BE2C (cell line): ENCODE measurements at regions not wholly inside any gene's neighbourhood (a gene's known extent, or its start where the extent isn't known, plus 50 kb on each side); places are given as distances from the start of the nearest gene placed in this dataset.

ENCODE experiments used
- DNase-seq: peaks from one replicate; pipeline ENCODE4 v3.0.0-alpha.2; 2020
- H3K27me3 ChIP-seq: fragments of 250-450 bp; sonication (Bioruptor Pico); 2 replicates; pipeline ENCODE4 v1.5.1; 2020; ENCODE audit warnings: mild to moderate bottlenecking
- H3K36me3 ChIP-seq: fragments of 250-450 bp; sonication (Bioruptor Pico); 2 replicates; pipeline ENCODE4 v1.5.1; 2020; ENCODE audit warnings: mild to moderate bottlenecking
- H3K4me1 ChIP-seq: fragments of 250-450 bp; sonication (Bioruptor Pico); 2 replicates; pipeline ENCODE4 v1.5.1; 2020
- H3K4me3 ChIP-seq: 2 replicates; pipeline ENCODE4 v1.5.1; 2011; ENCODE audit warnings: low read depth, low read length
- H3K9me3 ChIP-seq: fragments of 250-450 bp; sonication (Bioruptor Pico); 2 replicates; pipeline ENCODE4 v1.5.1; 2020
- CTCF ChIP-seq: IDR thresholded peaks from 2 replicates; pipeline ENCODE4 v1.5.1; 2012; ENCODE audit warnings: mild to moderate bottlenecking, low read depth, low read length

GRCh38 chr10:118508863-118509262, 86.6 kb downstream of the PRLHR start:
- DNase-seq, result no peak
- Histone ChIP-seq H3K9me3 (no peaks in the 10 kb centered on the region), H3K36me3 (no peaks in the 10 kb centered on the region), H3K27me3 (no peaks in the 10 kb centered on the region), H3K4me1 (no peaks in the 10 kb centered on the region), H3K4me3 (no peak overlapping the region)
- no peak for TF ChIP-seq CTCF

GRCh38 chr10:118508355-118508754, 87.1 kb downstream of the PRLHR start:
- no peak for DNase-seq
- no peaks in the 10 kb centered on the region for H3K36me3 ChIP-seq
- H3K4me3 ChIP-seq, result no peak overlapping the region
- no peaks in the 10 kb centered on the region for H3K9me3 ChIP-seq
- no peak for TF ChIP-seq CTCF
- H3K27me3 ChIP-seq, result no peaks in the 10 kb centered on the region
- H3K4me1 ChIP-seq, result no peaks in the 10 kb centered on the region

GRCh38 chr10:118506671-118507590, 88.5 kb downstream of the PRLHR start:
- no peak for TF ChIP-seq CTCF
- H3K27me3 ChIP-seq, result no peaks in the 10 kb centered on the region
- H3K4me3 ChIP-seq, result no peak overlapping the region
- H3K9me3 ChIP-seq, result no peaks in the 10 kb centered on the region
- no peaks in the 10 kb centered on the region for H3K36me3 ChIP-seq
- no peak for DNase-seq
- no peaks in the 10 kb centered on the region for H3K4me1 ChIP-seq

- no peak for TF ChIP-seq CTCF
- Histone ChIP-seq H3K9me3 (no peaks in the 10 kb centered on the region), H3K27me3 (no peaks in the 10 kb centered on the region), H3K36me3 (no peaks in the 10 kb centered on the region), H3K4me3 (no peak overlapping the region), H3K4me1 (no peaks in the 10 kb centered on the region)
- no peak for DNase-seq
These were observed 90.1 kb downstream of the PRLHR start for GRCh38 chr10:118505363-118505762.

GRCh38 chr10:118504467-118505205, 90.8 kb downstream of the PRLHR start:
- Histone ChIP-seq H3K36me3 (no peaks in the 10 kb centered on the region), H3K4me1 (no peaks in the 10 kb centered on the region), H3K4me3 (no peak overlapping the region), H3K9me3 (no peaks in the 10 kb centered on the region), H3K27me3 (no peaks in the 10 kb centered on the region)
- no peak for TF ChIP-seq CTCF
- DNase-seq, result no peak

GRCh38 chr10:118504044-118504443, 91.4 kb downstream of the PRLHR start:
- Histone ChIP-seq H3K9me3 (no peaks in the 10 kb centered on the region), H3K4me1 (no peaks in the 10 kb centered on the region), H3K36me3 (no peaks in the 10 kb centered on the region), H3K27me3 (no peaks in the 10 kb centered on the region), H3K4me3 (no peak overlapping the region)
- DNase-seq, result no peak
- TF ChIP-seq CTCF, result no peak
